MM.1S (cell line): ENCODE measurements at regions not wholly inside any gene's neighbourhood (a gene's known extent, or its start where the extent isn't known, plus 50 kb on each side); places are given as distances from the start of the nearest gene placed in this dataset.

Experiments used
- EZH2 ChIP-seq: fragments of 300-600 bp; sonication (generic); optimal IDR thresholded peaks from 2 replicates; pipeline ENCODE3; 2017; ENCODE audit warnings: low read depth, mild to moderate bottlenecking, antibody characterized with exemption, low read length, mixed read lengths
- EZH2phosphoT487 ChIP-seq: fragments of 300-600 bp; sonication (generic); IDR thresholded peaks from 2 replicates; pipeline ENCODE4 v1.6.1; 2018; ENCODE audit warnings: antibody characterized with exemption, low read length
- TF ChIP-seq, protein P1 (sequence below): fragments of 300-600 bp; sonication (generic); IDR thresholded peaks from 2 replicates; pipeline ENCODE4 v1.5.1; 2016; ENCODE audit warnings: antibody characterized with exemption, low read length, mixed read lengths

DNA sequence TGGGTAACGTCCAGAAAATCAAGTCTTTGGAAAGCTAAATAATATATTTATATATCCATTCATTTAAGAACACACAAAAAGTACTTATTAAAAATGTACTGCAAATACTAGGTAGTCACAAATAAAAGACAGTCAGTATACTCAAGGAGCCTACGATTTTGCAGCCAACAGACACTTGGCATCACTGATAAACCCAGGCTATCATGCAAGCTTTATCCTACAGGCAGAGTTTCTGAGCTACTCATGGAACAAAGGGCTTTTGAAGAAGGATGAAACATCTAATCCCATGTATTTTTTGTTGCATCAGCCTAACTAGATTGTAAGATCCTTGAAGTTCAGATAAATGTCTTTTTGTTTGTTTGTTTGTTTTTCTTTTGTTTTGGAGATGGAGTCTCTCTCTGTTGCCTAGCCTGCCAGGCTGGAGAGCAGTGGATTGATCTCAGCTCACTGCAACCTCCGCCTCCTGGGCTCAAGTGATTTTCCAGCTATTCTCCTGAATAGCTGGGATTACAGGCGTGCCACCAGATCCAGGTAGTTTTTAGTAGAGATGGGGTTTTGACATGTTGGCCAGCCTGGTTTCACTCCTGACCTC is 319.4 kb upstream of the MDFIC2 start:
- TF ChIP-seq, protein P1, sequence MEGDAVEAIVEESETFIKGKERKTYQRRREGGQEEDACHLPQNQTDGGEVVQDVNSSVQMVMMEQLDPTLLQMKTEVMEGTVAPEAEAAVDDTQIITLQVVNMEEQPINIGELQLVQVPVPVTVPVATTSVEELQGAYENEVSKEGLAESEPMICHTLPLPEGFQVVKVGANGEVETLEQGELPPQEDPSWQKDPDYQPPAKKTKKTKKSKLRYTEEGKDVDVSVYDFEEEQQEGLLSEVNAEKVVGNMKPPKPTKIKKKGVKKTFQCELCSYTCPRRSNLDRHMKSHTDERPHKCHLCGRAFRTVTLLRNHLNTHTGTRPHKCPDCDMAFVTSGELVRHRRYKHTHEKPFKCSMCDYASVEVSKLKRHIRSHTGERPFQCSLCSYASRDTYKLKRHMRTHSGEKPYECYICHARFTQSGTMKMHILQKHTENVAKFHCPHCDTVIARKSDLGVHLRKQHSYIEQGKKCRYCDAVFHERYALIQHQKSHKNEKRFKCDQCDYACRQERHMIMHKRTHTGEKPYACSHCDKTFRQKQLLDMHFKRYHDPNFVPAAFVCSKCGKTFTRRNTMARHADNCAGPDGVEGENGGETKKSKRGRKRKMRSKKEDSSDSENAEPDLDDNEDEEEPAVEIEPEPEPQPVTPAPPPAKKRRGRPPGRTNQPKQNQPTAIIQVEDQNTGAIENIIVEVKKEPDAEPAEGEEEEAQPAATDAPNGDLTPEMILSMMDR, result no peak
- TF ChIP-seq EZH2, result no peak
- TF ChIP-seq EZH2phosphoT487, result no peak
